Upper lobe of left lung (tissue), 4 donors: ENCODE measurements at regions not wholly inside any gene's neighbourhood (a gene's known extent, or its start where the extent isn't known, plus 50 kb on each side); places are given as distances from the start of the nearest gene placed in this dataset.

Source experiments
- EP300 ChIP-seq, 4 donors: sonication (generic); formaldehyde crosslinking; IDR thresholded peaks; one replicate each; pipeline ENCODE4 v1.5.1; 2017; ENCODE audit warnings: antibody characterized with exemption in 4 of 4, control low read depth in 2 of 4
- POLR2AphosphoS5 ChIP-seq, 2 donors: sonication (generic); formaldehyde crosslinking; IDR thresholded peaks; one replicate each; pipeline ENCODE4 v1.5.1; 2017; ENCODE audit warnings: antibody characterized with exemption in 2 of 2

- TF ChIP-seq POLR2AphosphoS5 (IDR thresholded peaks at IDR 0.05), result no peak
- TF ChIP-seq EP300 (IDR thresholded peaks at IDR 0.05), result no peak
Measured at GRCh38 chr2:45280794-45281193, 271.5 kb upstream of the SIX2 start.
